HG02981 (cell line): ENCODE measurements at regions not wholly inside any gene's neighbourhood (a gene's known extent, or its start where the extent isn't known, plus 50 kb on each side); places are given as distances from the start of the nearest gene placed in this dataset.
"Not testable (repeated sequence)": the region's sequence is repeated elsewhere in the genome, so short reads cannot be mapped to it uniquely, and the experiment has no call there.

Experiments
- ATAC-seq: cut with Tn5 transposase; IDR thresholded peaks from one replicate; pipeline ENCODE4 v1.9.1; 2021; ENCODE audit warnings: mild to moderate bottlenecking, moderate library complexity; ENCODE audit not compliant: unreplicated experiment

- no peak for ATAC-seq
Measured at GRCh38 chr13:59263531-59263930, 900.2 kb downstream of the DIAPH3 start.

- ATAC-seq, result no peak
Measured at GRCh38 chr13:59266478-59267063, 897.2 kb downstream of the DIAPH3 start.

- no peak for ATAC-seq
Measured at GRCh38 chr13:59269476-59269875, 894.3 kb downstream of the DIAPH3 start.

GRCh38 chr13:59270327-59270726 lies 893.4 kb downstream of the DIAPH3 start:
- no peak for ATAC-seq

- ATAC-seq, result no peak
Measured at GRCh38 chr13:59274958-59275727, 888.6 kb downstream of the DIAPH3 start.

- no peak for ATAC-seq
Measured at GRCh38 chr13:59276436-59276835, 887.3 kb downstream of the DIAPH3 start.

- ATAC-seq, result no peak
Measured at GRCh38 chr13:59277106-59277505, 886.6 kb downstream of the DIAPH3 start.

- ATAC-seq, result no peak
Measured at GRCh38 chr13:59279028-59279427, 884.7 kb downstream of the DIAPH3 start.

GRCh38 chr13:59279576-59279975 lies 884.2 kb downstream of the DIAPH3 start:
- ATAC-seq, result no peak

GRCh38 chr13:59280297-59280696 lies 883.4 kb downstream of the DIAPH3 start:
- no peak for ATAC-seq

- ATAC-seq, result no peak
Measured at GRCh38 chr13:59281453-59281852, 882.3 kb downstream of the DIAPH3 start.

- not testable (repeated sequence) for ATAC-seq
Measured at GRCh38 chr13:59292240-59292639, 871.5 kb downstream of the DIAPH3 start.

- ATAC-seq, result no peak
Measured at GRCh38 chr13:59299584-59299983, 864.1 kb downstream of the DIAPH3 start.

- no peak for ATAC-seq
Measured at GRCh38 chr13:59300355-59301173, 863.2 kb downstream of the DIAPH3 start.

GRCh38 chr13:59301174-59301567 lies 862.6 kb downstream of the DIAPH3 start:
- ATAC-seq, result no peak

- ATAC-seq, result no peak
Measured at GRCh38 chr13:59303433-59303832, 860.3 kb downstream of the DIAPH3 start.

- no peak for ATAC-seq
Measured at GRCh38 chr13:59304596-59304995, 859.1 kb downstream of the DIAPH3 start.

- ATAC-seq, result no peak
Measured at GRCh38 chr13:59305896-59306295, 857.8 kb downstream of the DIAPH3 start.

GRCh38 chr13:59312776-59313175 lies 851.0 kb downstream of the DIAPH3 start:
- ATAC-seq, result no peak

- peak; percentile 81 for ATAC-seq
Measured at GRCh38 chr13:59318320-59318930, 845.3 kb downstream of the DIAPH3 start.

GRCh38 chr13:59319276-59319675 lies 844.5 kb downstream of the DIAPH3 start:
- ATAC-seq, result no peak
